ENCODE measurements at regions not wholly inside any gene's neighbourhood (a gene's known extent, or its start where the extent isn't known, plus 50 kb on each side); places are given as distances from the start of the nearest gene placed in this dataset.

- H3K23ac ChIP-seq (ENCODE audit: low read depth, low read length) = no peak overlapping the region
- H4K91ac ChIP-seq (ENCODE audit: insufficient read depth, low read depth, low read length) = no peak overlapping the region
- H3K4me1 ChIP-seq (ENCODE audit: control insufficient read depth, insufficient read depth, low read length) = peaks cover 2% of the 10 kb centered on the region; the same call in 1 of the 2 replicates
- no peak overlapping the region for H3K18ac ChIP-seq (ENCODE audit: low read depth, low read length)
- no peaks in the 10 kb centered on the region for H3K9me3 ChIP-seq (ENCODE audit: control insufficient read depth, insufficient read depth, low read length)
- H4K5ac ChIP-seq (ENCODE audit: low read depth, low read length) = no peak overlapping the region
- H4K20me1 ChIP-seq (ENCODE audit: insufficient read depth, low read length) = no peaks in the 10 kb centered on the region
- no peak overlapping the region for H3K4me3 ChIP-seq (ENCODE audit: insufficient read depth, low read depth, low read length)
- no peak overlapping the region for H3K4ac ChIP-seq (ENCODE audit: low read depth, low read length)
- intact Hi-C loops (cut with micrococcal nuclease) (no loop called here), dilution Hi-C loops (cut with HindIII; ENCODE audit: low sequenced_read_pairs, unreplicated experiment) (no loop called here), in situ Hi-C loops (cut with MboI; ENCODE audit: low sequenced_read_pairs) (no loop called here)
- H3K36me3 ChIP-seq (ENCODE audit: control insufficient read depth, insufficient read depth, low read length) = no peaks in the 10 kb centered on the region
- peak; percentile 72 for ATAC-seq (ENCODE audit: low read depth)
- H3K14ac ChIP-seq (replicated peaks; ENCODE audit: low read depth, low read length) = no peak overlapping the region
- H3K27me3 ChIP-seq (ENCODE audit: control insufficient read depth, insufficient read depth, low read length) = no peaks in the 10 kb centered on the region
- ChIA-PET CTCF (no interaction called here), POLR2A (ENCODE audit: unreplicated experiment) (no interaction called here)
- no peaks in the 10 kb centered on the region for H3K9me1 ChIP-seq (ENCODE audit: insufficient read depth, low read length)
- H2AK9ac ChIP-seq (replicated peaks; ENCODE audit: low read depth, low read length, poor library complexity) = no peak overlapping the region
- H2BK120ac ChIP-seq (ENCODE audit: low read depth, low read length) = no peak overlapping the region
- no peak overlapping the region for H4K8ac ChIP-seq (ENCODE audit: low read depth in 2 of 2, low read length in 2 of 2)
- no TSS peak for BruUV-seq (replicated peaks)
- no peak overlapping the region for H3K4me2 ChIP-seq (ENCODE audit: low read depth, low read length)
- DNase-seq = peak; percentile 21
- no peak overlapping the region for H2BK20ac ChIP-seq (ENCODE audit: low read depth, low read length)
- H2BK5ac ChIP-seq (ENCODE audit: low read depth, low read length, poor library complexity, severe bottlenecking) = no peak overlapping the region
- H2AK5ac ChIP-seq (ENCODE audit: low read depth, low read length) = no peak overlapping the region
- H3K9ac ChIP-seq (ENCODE audit: low read depth, low read length) = no peak overlapping the region
- no CpG with 5 or more reads among the region's 1 CpG for WGBS, 2 experiments (ENCODE audit: extremely low coverage in 2 of 2, insufficient read length in 1 of 2)
- no peak for TF ChIP-seq MAFK (IDR thresholded peaks at IDR 0.05; ENCODE audit: low read depth, low read length)
- TF ChIP-seq RFX5 (IDR thresholded peaks at IDR 0.05; ENCODE audit: low read depth, low read length) = no peak
- no peak for TF ChIP-seq BHLHE40 (IDR thresholded peaks at IDR 0.05; ENCODE audit: low read depth, low read length)
- H2AFZ ChIP-seq (replicated peaks; ENCODE audit: low read length, poor library complexity) = no peak overlapping the region
- H3K56ac ChIP-seq (ENCODE audit: extremely low read depth, insufficient read depth, low read length) = no peak overlapping the region
- H2BK15ac ChIP-seq (ENCODE audit: low read depth, low read length) = no peak overlapping the region
- H3K27ac ChIP-seq (ENCODE audit: insufficient read depth, low read length) = no peak overlapping the region
- no peaks in the 10 kb centered on the region for H3K79me1 ChIP-seq (ENCODE audit: low read depth in 1 of 2, low read length in 2 of 2)
Measured at GRCh38 chr7:110043519-110043918, 1047.4 kb upstream of the LRRN3 start.
